ENCODE measurements at regions not wholly inside any gene's neighbourhood (a gene's known extent, or its start where the extent isn't known, plus 50 kb on each side); places are given as distances from the start of the nearest gene placed in this dataset.
A peak's percentile ranks its signal among the peaks of the same experiment; 100 is the strongest.

DNA sequence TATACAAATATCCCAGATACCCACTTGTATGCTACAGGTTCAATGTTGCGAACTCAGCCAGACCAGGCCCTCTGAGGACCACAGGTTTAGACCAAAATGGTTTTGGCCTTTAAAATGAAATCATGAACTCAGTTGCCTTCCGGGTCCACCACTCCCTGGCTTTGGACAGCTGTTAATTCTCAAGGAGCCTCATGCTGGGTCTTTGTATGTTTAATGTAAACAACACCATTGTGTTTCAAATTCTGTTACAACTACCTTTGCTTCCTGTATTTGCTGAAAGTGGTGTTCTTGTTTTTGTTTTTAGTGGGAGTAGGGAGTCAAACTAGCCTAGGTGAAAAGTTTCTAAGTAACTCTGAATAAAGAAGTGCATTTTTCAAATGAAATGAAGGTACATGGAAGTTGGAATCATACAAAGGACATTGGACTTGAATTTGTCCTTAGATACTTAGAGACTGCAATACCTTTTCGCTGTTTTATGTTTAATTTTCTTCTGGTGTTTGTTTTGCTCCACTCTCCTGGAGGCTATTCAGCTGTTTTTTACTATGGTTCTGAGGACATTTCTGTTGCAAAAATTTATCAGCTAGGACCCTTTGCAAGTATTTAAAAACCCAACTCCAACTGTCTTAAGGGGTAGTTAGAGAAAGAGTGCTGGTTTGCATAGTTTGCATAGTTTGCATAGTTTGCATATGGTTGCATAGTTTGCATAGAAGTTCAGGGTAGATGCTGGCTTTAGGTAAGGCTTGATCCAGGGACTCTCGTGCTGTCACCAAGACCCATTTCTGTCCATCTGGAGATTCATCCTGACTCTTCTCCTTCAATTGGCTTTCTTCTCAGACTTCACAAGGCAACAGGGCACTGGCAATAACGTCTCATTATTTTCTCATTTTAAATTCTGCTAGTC is 70.1 kb downstream of the MID1IP1 start:
- peaks cover 27% of the 10 kb centered on the region for H3K4me1 ChIP-seq (ENCODE audit: control insufficient read depth, extremely low read depth, insufficient read depth, low read length)
- DNase-seq (ENCODE audit: low read depth, low spot score): no peak
- H3K36me3 ChIP-seq (ENCODE audit: control insufficient read depth in 2 of 2, extremely low read depth in 1 of 2, insufficient read depth in 2 of 2, low read length in 2 of 2): no peaks in the 10 kb centered on the region
- FAIRE-seq: peak; percentile 41
- no peaks in the 10 kb centered on the region for H3K9me3 ChIP-seq (ENCODE audit: control insufficient read depth, low read depth, low read length)
- H3K27me3 ChIP-seq (ENCODE audit: control insufficient read depth, extremely low read depth, insufficient read depth, low read length): no peaks in the 10 kb centered on the region
- H3K4me3 ChIP-seq (ENCODE audit: control insufficient read depth in 2 of 3, extremely low read depth in 1 of 3, insufficient read depth in 2 of 3, low read depth in 1 of 3, low read length in 3 of 3): no peak overlapping the region
- TF ChIP-seq, protein P1, sequence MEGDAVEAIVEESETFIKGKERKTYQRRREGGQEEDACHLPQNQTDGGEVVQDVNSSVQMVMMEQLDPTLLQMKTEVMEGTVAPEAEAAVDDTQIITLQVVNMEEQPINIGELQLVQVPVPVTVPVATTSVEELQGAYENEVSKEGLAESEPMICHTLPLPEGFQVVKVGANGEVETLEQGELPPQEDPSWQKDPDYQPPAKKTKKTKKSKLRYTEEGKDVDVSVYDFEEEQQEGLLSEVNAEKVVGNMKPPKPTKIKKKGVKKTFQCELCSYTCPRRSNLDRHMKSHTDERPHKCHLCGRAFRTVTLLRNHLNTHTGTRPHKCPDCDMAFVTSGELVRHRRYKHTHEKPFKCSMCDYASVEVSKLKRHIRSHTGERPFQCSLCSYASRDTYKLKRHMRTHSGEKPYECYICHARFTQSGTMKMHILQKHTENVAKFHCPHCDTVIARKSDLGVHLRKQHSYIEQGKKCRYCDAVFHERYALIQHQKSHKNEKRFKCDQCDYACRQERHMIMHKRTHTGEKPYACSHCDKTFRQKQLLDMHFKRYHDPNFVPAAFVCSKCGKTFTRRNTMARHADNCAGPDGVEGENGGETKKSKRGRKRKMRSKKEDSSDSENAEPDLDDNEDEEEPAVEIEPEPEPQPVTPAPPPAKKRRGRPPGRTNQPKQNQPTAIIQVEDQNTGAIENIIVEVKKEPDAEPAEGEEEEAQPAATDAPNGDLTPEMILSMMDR (optimal IDR thresholded peaks at IDR 0.05 in 1 of 3, IDR thresholded peaks at IDR 0.05 in 1 of 3, conservative IDR thresholded peaks at IDR 0.05 in 1 of 3; ENCODE audit: extremely low read depth in 1 of 3, insufficient read depth in 2 of 3, low read length in 3 of 3): no peak
- no peak for TF ChIP-seq EZH2 (IDR thresholded peaks at IDR 0.05; ENCODE audit: low read length)
- H3K9ac ChIP-seq (ENCODE audit: control insufficient read depth, extremely low read depth, insufficient read depth, low read length): no peak overlapping the region
- no peak overlapping the region for H3K27ac ChIP-seq (ENCODE audit: control insufficient read depth, insufficient read depth, low read length)
- dilution Hi-C loops (cut with MboI; ENCODE audit: extremely low pct_ligation_motif_present, low sequenced_read_pairs): no loop called here
- no peaks in the 10 kb centered on the region for H3K79me2 ChIP-seq (ENCODE audit: control insufficient read depth, insufficient read depth, low read length)
- no peak overlapping the region for H3K4me2 ChIP-seq (ENCODE audit: control insufficient read depth, extremely low read depth, insufficient read depth, low read depth, low read length)
- no peak overlapping the region for H2AFZ ChIP-seq (ENCODE audit: control insufficient read depth, low read length)
- H4K20me1 ChIP-seq (ENCODE audit: control insufficient read depth, extremely low read depth, insufficient read depth, low read length): no peaks in the 10 kb centered on the region
- no peaks in the 10 kb centered on the region for H3K9me1 ChIP-seq (ENCODE audit: control insufficient read depth, extremely low read depth, insufficient read depth, low read length)

DNA sequence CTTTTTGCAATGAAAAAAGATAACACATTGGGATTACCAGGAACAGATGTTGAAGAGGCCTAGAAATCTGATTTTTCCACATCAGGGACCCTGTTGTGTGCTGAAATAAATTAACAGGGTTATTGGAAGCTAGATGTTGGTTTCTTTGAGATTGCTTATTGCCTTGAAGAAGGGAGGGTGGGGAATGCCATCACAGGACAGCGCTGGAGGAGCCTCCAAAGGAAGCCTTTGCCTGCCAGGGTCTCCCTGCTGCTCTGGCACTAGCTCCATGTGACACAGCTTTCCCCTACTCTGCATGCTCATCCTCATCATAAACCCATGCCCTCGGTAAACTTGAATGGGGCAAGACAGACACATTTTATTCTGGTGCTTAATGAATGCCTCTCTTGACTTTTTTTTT is 76.1 kb downstream of the MID1IP1 start:
- H3K36me3 ChIP-seq (ENCODE audit: control insufficient read depth in 2 of 2, extremely low read depth in 1 of 2, insufficient read depth in 2 of 2, low read length in 2 of 2): no peaks in the 10 kb centered on the region
- no peaks in the 10 kb centered on the region for H3K9me1 ChIP-seq (ENCODE audit: control insufficient read depth, extremely low read depth, insufficient read depth, low read length)
- H3K4me2 ChIP-seq (ENCODE audit: control insufficient read depth, extremely low read depth, insufficient read depth, low read depth, low read length): no peak overlapping the region
- no peak overlapping the region for H3K27ac ChIP-seq (ENCODE audit: control insufficient read depth, insufficient read depth, low read length)
- TF ChIP-seq, protein P1 (optimal IDR thresholded peaks at IDR 0.05 in 1 of 3, IDR thresholded peaks at IDR 0.05 in 1 of 3, conservative IDR thresholded peaks at IDR 0.05 in 1 of 3; ENCODE audit: extremely low read depth in 1 of 3, insufficient read depth in 2 of 3, low read length in 3 of 3): no peak
- no peak for TF ChIP-seq EZH2 (IDR thresholded peaks at IDR 0.05; ENCODE audit: low read length)
- H3K9ac ChIP-seq (ENCODE audit: control insufficient read depth, extremely low read depth, insufficient read depth, low read length): no peak overlapping the region
- DNase-seq (ENCODE audit: low read depth, low spot score) (no peak), FAIRE-seq (no peak)
- dilution Hi-C loops (cut with MboI; ENCODE audit: extremely low pct_ligation_motif_present, low sequenced_read_pairs): no loop called here
- no peaks in the 10 kb centered on the region for H3K27me3 ChIP-seq (ENCODE audit: control insufficient read depth, extremely low read depth, insufficient read depth, low read length)
- H4K20me1 ChIP-seq (ENCODE audit: control insufficient read depth, extremely low read depth, insufficient read depth, low read length): no peaks in the 10 kb centered on the region
- no peak overlapping the region for H3K4me3 ChIP-seq (ENCODE audit: control insufficient read depth in 2 of 3, extremely low read depth in 1 of 3, insufficient read depth in 2 of 3, low read depth in 1 of 3, low read length in 3 of 3)
- H2AFZ ChIP-seq (ENCODE audit: control insufficient read depth, low read length): no peak overlapping the region
- H3K9me3 ChIP-seq (ENCODE audit: control insufficient read depth, low read depth, low read length): no peaks in the 10 kb centered on the region
- H3K79me2 ChIP-seq (ENCODE audit: control insufficient read depth, insufficient read depth, low read length): no peaks in the 10 kb centered on the region
- H3K4me1 ChIP-seq (ENCODE audit: control insufficient read depth, extremely low read depth, insufficient read depth, low read length): peaks cover 13% of the 10 kb centered on the region

Measured in keratinocyte (primary cell).